Activated CD4-positive, alpha-beta T cell treated with anti-CD3 and anti-CD28 coated beads, Interleukin-2, amount 50 U/mL, for 1 hour (primary cell): ENCODE measurements at regions not wholly inside any gene's neighbourhood (a gene's known extent, or its start where the extent isn't known, plus 50 kb on each side); places are given as distances from the start of the nearest gene placed in this dataset.

Experiments
- DNase-seq: peaks from one replicate; pipeline ENCODE4 v3.0.0-alpha.2; 2020

DNA sequence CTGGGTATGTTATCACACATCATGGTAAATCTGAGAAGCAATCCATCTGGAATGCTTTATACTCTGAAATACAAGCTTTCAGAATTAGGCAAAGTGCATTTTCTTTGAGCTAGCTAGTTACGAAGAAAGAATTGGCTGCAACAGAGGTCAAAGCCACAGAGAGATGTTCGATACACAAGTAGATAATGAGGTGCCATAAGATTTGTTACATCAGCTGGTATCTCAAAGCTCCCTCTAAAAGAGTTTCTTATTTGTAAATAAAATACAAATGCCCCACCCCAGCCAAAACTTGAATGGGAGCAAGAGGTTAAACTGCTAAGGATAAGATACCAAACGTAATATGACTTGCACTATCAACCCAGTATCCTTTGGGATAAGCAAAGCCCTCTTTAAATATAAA, 84.0 kb upstream of the SLCO3A1 start:
- no peak for DNase-seq

DNA sequence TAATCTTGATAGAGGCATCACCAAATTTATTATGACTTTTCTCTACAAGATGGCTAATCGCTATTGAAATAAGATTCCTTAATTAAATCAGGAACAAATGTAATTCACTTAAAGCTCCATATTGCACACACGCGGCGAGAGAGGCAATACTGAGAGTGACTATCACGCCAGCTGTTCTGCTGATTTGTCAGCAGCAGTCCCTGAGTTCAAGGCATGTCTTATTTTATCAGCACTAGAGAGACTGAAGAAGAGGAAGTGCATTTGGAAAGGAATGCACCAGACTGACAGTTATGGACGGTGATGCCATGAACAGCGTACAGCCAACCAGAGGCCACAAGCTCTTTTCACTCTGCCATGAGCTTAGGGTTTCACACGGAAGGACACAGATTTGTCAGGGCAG, 83.6 kb upstream of the SLCO3A1 start:
- no peak for DNase-seq

DNA sequence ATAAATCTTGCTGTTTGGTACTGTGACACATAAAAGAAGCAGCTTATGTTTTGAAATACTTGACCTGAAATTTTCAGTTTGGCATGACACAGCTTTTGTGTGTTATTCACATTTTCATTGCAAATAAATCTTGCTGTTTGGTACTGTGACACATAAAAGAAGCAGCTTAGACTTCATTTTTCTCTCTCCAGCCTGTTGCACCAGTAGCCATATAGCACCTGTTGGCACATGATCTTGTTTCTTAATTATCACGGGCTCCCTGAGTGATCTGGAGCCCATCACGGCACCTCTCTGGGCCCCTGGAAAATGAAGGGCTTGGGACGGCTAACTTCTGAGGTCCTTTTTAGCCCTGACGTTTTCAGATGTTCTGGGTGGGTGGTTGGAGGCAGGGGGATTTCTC, 77.4 kb upstream of the SLCO3A1 start:
- no peak for DNase-seq

DNA sequence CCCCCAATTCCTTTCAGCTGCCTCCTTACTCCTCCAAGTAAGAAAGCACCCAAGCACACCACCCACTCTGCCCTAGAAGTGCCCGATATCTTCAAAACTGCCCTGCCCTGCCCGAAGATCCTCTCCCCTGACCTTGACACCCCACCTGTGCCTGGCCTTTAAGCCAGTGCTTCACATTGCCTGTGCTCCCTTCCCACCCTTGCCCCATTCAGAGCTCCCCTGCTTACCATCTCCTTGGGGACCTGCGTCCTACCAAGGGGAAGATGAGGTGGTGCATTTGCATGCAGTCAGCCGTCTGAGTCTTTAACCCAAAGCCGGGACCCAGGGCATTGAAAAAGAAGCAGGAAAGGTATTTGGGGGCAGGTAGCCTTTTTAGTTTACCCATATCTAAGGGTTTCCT, 73.5 kb upstream of the SLCO3A1 start:
- DNase-seq, result no peak

DNA sequence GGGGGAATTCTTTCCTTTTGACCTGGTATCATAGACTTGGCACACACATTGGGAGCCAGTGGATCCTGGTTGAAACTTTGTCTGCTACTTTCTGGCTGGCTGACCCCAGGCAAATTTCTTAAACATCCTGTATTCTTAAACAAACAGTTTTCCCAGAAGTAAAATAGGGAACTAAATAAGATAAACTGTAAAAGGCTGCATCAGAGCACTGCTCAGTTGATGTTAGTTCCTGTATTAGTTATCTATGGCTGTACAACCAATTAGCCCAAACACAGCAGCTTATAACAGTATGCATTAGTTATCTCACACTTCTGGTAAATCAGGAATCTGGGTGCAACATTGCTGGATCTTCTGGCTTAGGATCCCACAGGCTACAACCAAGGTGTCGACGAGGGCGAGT, 73.1 kb upstream of the SLCO3A1 start:
- DNase-seq, result no peak

DNA sequence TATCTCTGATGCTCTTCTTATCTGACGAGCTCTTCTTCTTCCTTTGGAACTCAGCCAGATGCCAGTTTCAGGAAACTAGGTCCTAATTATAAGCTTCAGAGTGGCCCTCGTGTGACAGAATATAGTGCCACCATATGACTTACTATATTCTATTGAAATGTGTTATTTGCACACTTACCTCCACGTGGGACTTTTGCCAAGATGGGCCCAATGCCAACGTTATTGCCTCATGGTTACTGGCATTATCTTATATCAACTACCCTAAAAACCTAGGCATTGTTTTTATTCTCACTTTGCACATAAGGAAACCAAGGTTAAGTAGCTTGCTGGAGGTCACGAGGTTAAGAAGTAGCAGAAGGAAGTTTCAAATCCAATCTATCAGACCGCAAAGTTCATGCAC, 71.3 kb upstream of the SLCO3A1 start:
- DNase-seq, result no peak

DNA sequence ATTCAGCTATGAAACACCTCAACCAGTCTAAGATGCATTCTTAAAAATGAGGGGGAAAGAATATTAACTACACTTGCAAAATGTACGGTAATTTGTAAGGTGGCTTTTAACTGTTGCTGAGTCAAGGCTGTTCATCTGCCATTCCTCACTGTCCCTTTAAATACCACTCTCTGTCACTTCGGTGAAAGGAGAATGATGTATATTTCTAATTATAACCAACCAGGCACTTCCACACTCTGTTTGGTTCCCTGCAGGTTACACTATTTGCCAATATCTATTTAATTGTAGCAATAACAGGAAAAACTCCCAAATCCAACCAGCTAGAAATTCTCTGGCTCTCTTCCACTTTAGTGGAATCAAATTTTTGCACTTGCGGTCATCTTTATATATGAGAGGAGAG, 70.5 kb upstream of the SLCO3A1 start:
- no peak for DNase-seq

DNA sequence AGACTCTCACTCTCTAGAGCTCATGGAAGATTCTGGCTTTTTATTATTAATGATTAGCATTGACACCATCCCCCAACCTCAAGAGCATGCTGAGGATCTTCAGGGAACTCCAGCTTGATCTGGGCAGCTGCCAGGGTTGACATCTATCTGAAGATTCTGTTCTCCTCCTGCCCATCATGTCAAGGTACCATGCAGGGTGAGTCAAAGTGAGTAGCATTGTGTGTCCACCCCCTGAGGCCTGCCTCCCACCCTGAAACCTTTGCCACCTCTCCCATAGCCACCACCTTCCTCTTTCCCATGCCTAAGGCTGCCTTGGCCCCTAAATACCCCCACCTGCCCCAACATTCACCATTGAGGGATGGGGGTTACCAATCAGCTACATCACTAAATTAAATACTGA, 70.1 kb upstream of the SLCO3A1 start:
- DNase-seq, result no peak

DNA sequence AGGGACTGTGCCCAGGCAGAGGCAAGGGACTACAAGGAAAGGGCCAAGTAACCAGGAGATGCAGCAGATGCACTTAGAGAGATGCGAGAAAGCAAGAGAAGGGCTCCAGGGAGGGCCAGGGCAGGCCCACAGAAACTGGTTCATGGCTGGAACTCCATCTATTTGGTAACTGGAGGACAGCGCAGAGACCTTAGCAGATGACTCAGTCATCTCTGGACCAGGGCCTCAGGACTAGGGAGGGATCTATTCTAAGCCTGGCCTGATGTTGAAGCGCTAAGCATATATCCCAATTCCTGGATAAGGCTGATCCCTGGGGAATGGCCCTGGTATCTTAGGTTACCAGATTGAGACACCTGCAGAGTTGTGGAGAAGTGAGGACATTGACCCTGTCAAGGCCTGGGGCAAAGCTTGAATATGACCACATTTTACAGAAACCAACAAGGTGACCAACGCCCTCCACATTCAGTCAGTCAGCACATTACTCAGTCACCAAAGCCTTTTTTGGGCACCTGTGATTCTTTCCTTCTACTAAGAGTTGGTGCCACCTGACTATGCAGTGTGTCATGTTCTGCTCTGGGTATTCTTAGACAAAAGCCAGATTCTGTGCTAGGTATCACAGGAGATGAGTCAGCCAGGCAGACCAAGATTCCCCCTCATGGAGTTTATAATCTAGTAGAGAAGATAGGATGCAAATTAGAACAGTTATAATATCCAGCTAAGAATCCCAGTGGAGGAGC, 68.4 kb upstream of the SLCO3A1 start:
- DNase-seq, result no peak

DNA sequence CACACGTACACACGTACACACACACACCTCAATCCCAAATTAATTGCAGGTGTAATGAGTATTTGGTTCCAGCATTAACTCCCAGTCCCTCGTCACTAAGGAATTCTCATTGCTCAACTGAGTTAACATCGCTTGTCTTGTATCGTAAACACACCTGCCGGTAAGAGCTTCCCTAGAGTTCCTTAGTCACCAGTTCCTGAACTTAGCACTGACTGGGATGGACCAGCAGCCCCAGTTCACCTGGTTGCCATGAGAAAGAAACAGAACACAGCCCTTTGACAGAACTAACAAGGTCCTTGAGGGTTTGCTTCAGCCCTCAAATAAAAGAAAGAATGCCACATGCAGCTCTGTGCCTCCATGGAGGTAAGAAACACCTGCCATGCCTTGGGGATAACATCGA, 66.3 kb upstream of the SLCO3A1 start:
- DNase-seq, result no peak

DNA sequence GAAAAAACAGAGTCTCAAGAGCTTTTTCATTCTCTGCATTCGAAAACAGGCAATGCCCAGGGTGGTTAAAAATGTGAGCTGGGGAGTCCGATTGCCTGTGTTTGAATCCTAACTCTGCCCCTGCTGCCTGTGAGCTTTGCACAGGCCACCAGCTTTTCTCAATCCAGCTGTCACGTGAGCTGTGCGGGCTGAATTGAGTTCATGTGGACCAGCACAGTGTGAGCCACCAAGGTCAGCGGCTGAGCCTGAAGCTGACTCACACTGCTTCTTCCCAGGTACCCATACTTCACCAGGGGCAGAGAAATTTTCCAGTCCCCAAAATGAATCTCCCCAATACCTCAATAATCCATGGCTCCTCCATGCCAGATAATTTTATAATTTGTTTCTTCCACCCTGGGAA, 64.4 kb upstream of the SLCO3A1 start:
- DNase-seq, result no peak

DNA sequence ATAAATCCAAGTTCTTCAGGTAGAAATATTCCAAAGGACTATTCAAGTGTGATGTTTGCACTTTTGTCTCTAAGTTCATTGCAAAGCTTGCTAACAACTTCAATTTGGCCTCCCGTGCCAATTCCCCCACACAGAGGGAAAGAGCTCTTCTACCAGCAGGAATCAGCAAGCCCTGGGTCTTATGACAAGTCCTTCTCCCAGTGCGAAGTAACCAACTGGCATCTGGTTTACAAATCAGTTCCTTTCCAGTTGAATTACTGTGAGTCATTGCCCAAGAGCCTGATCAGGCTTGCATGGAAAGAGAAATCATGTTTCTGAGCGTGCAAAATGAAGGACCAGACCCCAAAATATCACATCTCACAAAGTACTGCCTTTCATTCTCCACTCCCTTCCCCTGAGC, 62.7 kb upstream of the SLCO3A1 start:
- no peak for DNase-seq

DNA sequence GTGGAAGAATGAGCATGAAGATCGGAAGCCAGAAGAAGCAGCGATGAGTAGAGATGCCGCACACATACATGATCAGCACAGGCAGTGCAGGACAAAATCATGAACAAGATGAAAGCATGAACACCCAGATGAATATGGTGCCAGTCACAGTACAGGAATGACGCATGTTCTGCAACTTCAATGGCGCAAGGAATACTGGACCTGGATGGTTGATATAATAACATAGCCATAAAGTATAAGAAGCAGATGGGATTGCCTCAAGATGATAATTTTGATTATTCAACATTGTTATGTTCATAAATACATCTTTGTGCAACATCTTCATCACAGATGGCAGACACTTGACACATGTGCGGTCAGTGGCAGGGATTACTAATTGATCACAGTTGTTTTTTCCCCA, 59.7 kb upstream of the SLCO3A1 start:
- no peak for DNase-seq

DNA sequence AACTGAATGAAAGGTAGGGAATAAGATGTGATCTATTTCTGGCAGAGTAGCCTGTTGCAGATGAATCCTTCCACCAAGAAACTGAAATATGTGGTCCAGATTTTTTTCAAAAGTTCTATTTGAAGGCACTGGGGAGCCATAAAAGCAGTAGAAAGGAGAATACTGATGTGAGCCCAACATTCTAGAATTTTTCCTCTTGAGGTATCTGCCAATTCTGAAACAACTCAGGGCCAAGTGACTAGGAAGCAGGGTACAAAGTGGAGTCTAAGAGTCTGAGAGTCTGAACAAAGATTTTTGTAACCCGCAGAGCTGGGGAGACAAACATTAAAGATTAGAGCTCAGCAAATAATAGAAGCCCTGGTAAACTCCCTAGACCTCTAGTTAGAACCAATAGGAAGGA, 58.3 kb upstream of the SLCO3A1 start:
- DNase-seq, result no peak

DNA sequence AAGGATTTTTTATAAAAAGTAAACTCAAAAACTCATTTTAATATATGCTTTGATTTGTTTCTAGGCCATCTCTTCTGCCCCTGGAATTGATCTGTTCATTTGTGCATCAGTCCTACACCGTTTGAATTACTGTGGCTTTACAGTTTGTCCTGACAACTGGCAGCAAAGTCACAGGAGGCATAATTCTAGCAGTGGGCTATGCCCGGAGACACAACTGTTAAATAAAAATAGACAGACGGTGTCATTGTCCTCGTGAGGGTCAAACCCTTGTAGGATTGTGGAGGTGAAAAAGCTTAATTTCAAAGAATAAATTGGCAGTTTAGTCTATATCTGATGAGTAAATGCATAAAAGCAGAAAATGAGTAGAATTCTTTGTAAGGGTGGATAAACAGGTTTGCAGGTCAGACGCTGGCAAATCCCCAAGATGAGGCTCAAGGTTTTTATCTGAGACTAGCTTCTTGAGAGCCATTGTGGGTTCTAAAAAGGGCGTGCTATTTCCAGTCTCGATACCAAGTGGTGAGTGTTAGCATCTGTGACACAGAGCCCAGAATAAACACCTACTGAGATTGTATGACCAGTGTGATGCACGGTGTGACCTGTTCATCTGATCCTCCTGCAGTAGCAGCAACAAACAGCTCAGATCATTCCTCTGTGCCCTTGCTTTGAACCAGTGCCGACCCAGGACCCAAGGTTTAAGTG, 51.5 kb upstream of the SLCO3A1 start:
- no peak for DNase-seq

DNA sequence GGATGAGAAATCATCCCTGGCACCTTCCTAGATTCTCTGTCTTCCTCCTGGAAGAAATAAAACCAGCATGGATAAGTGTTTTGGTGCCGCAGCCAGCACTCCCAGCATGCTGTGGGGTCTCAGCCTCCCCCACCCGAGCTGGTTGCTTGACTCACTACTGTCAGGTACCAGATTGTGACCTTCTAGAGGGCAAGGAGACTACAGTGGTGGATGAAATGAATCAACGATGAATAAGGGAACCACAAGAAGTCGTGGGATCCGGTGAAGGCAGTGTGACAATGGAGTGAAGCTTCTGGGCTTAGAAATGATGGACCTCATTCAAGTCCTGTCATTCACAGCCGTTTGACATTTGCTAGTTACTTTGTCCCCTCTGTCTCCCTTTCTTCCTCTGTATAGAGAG, 50.2 kb upstream of the SLCO3A1 start:
- no peak for DNase-seq
